CD4-positive, alpha-beta T cell (primary cell): ENCODE measurements at regions not wholly inside any gene's neighbourhood (a gene's known extent, or its start where the extent isn't known, plus 50 kb on each side); places are given as distances from the start of the nearest gene placed in this dataset.

Source experiments
- ATAC-seq: fragments of 200-7000 bp; cut with Tn5 transposase; one replicate; pipeline ENCODE4 v1.10.0; 2022; ENCODE audit warnings: mild to moderate bottlenecking; ENCODE audit not compliant: poor library complexity
- CTCF ChIA-PET: fragments of 350-600 bp; sonication (Branson Sonifier 250); formaldehyde crosslinking; loops from one replicate; lab custom pipeline; 2021; ENCODE audit warnings: antibody characterized with exemption, inconsistent platforms; lab: Charles Lee
- POLR2A ChIA-PET: fragments of 350-600 bp; sonication (Branson Sonifier 250); formaldehyde crosslinking; loops from one replicate; lab custom pipeline; 2021; ENCODE audit warnings: antibody characterized with exemption, inconsistent platforms; lab: Charles Lee
- DNase-seq, 14 experiments: peaks; one replicate each; pipeline ENCODE4 v3.0.0-alpha.2; 2013 to 2020; ENCODE audit warnings: mixed read lengths in 2 of 14
- H3K27ac ChIP-seq, 2 donors: one replicate each; pipeline versions ENCODE4 v1.5.1 to v1.7.0; 2013; ENCODE audit warnings: low read length in 2 of 2, low read depth in 1 of 2, mild to moderate bottlenecking in 1 of 2
- H3K27me3 ChIP-seq, 2 experiments: 1 replicate in 1 of 2; 2 replicates in 1 of 2; pipeline versions ENCODE4 v1.6.1 to v1.7.0; 2013; ENCODE audit warnings: low read length in 2 of 2, control low read depth in 1 of 2, mild to moderate bottlenecking in 1 of 2, moderate library complexity in 1 of 2; ENCODE audit not compliant: insufficient read depth in 2 of 2, control insufficient read depth in 1 of 2
- H3K36me3 ChIP-seq: one replicate; pipeline ENCODE4 v1.6.1; 2013; ENCODE audit warnings: low read length, control low read depth; ENCODE audit not compliant: insufficient read depth
- H3K4me1 ChIP-seq: one replicate; pipeline ENCODE4 v1.6.1; 2013; ENCODE audit warnings: low read length, control low read depth; ENCODE audit not compliant: insufficient read depth
- H3K4me3 ChIP-seq: one replicate; pipeline ENCODE4 v1.5.1; 2013; ENCODE audit warnings: mild to moderate bottlenecking, low read length, moderate library complexity
- H3K9me3 ChIP-seq, 2 experiments: 1 replicate in 1 of 2; 2 replicates in 1 of 2; pipeline versions ENCODE4 v1.6.1 to v1.7.0; 2013; ENCODE audit warnings: low read length in 2 of 2, mild to moderate bottlenecking in 2 of 2, control low read depth in 1 of 2, moderate library complexity in 1 of 2; ENCODE audit not compliant: control insufficient read depth in 1 of 2, insufficient read depth in 1 of 2
- H3K27ac Mint-ChIP-seq: one replicate; pipeline ENCODE4 v1.8.0; 2020; ENCODE audit warnings: mixed read lengths
- H3K27me3 Mint-ChIP-seq: one replicate; pipeline ENCODE4 v1.8.0; 2021; ENCODE audit warnings: mixed read lengths
- H3K36me3 Mint-ChIP-seq: one replicate; pipeline ENCODE4 v1.8.0; 2021; ENCODE audit warnings: low read depth, mixed read lengths
- H3K4me1 Mint-ChIP-seq: one replicate; pipeline ENCODE4 v1.8.0; 2021; ENCODE audit warnings: low read depth, mixed read lengths
- H3K4me3 Mint-ChIP-seq: one replicate; pipeline ENCODE4 v1.8.0; 2020; ENCODE audit warnings: mild to moderate bottlenecking, mixed read lengths
- H3K9me3 Mint-ChIP-seq: one replicate; pipeline ENCODE4 v1.8.0; 2020; ENCODE audit warnings: mixed read lengths
- CTCF ChIP-seq: fragments of 200-600 bp; IDR thresholded peaks from one replicate; pipeline ENCODE4 v1.8.0; 2022; ENCODE audit warnings: antibody characterized with exemption, mild to moderate bottlenecking
- intact Hi-C, 2 experiments: fragments of 100-400 bp; cut with DNase I in 1 of 2; cut with micrococcal nuclease in 1 of 2; formaldehyde crosslinking; loops; one replicate each; pipeline versions ENCODE4 v1.15.1 to v1.9.0; 2023 to 2025; cut with DNase I, micrococcal nuclease

- no peaks in the 10 kb centered on the region for H3K4me1 Mint-ChIP-seq
- Histone ChIP-seq H3K27ac (no peak overlapping the region), H3K4me3 (no peak overlapping the region), H3K36me3 (no peaks in the 10 kb centered on the region), H3K27me3 (no peaks in the 10 kb centered on the region), H3K9me3 (peaks cover 0 to 3% of the 10 kb centered on the region in 2 experiments), H3K4me1 (no peaks in the 10 kb centered on the region)
- POLR2A ChIA-PET, result no interaction called here
- H3K36me3 Mint-ChIP-seq, result no peaks in the 10 kb centered on the region
- no peak overlapping the region for H3K27ac Mint-ChIP-seq
- ATAC-seq (no peak), DNase-seq (no peak)
- no peaks in the 10 kb centered on the region for H3K27me3 Mint-ChIP-seq
- intact Hi-C loops, result no loop called here
- no peak overlapping the region for H3K4me3 Mint-ChIP-seq
- no peak for TF ChIP-seq CTCF
- CTCF ChIA-PET, result no interaction called here
- peaks cover 5% of the 10 kb centered on the region for H3K9me3 Mint-ChIP-seq
These were observed 1169.3 kb upstream of the DDX18 start for GRCh38 chr2:116645155-116645554.

- DNase-seq, result no peak
- H3K36me3 Mint-ChIP-seq, result no peaks in the 10 kb centered on the region
- Histone ChIP-seq H3K27ac (no peak overlapping the region), H3K9me3 (peaks cover 0 to 6% of the 10 kb centered on the region in 2 experiments), H3K27me3 (no peaks in the 10 kb centered on the region), H3K4me1 (no peaks in the 10 kb centered on the region), H3K36me3 (no peaks in the 10 kb centered on the region), H3K4me3 (no peak overlapping the region)
- no peaks in the 10 kb centered on the region for H3K4me1 Mint-ChIP-seq
- intact Hi-C loops, result no loop called here
- ChIA-PET POLR2A (no interaction called here), CTCF (no interaction called here)
- ATAC-seq, result no peak
- no peak overlapping the region for H3K27ac Mint-ChIP-seq
- H3K4me3 Mint-ChIP-seq, result no peak overlapping the region
- TF ChIP-seq CTCF, result no peak
- H3K27me3 Mint-ChIP-seq, result no peaks in the 10 kb centered on the region
- H3K9me3 Mint-ChIP-seq, result peaks cover 14% of the 10 kb centered on the region
These were observed 1145.8 kb upstream of the DDX18 start for GRCh38 chr2:116668691-116669090.

DNA sequence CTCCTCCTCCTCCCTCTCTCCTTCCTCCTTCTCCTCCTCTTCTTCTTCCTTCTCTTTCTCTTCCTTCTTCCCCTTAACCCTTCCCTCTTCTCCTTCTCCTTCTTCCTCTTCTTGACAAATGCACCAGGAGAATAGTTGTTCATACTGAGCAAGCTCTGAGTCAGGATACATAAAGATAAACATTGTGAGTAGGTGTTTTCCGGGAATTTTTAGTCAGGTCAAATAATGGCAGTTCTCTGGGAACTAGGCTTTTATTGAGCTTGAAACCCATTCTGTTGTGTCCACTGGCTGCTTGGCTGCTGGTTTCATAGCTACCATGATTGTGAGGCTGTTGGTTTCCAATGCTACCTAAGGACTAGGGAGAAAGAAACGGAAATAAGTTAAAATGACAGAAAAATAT is 1144.7 kb upstream of the DDX18 start:
- H3K9me3 ChIP-seq, result peaks cover 0 to 6% of the 10 kb centered on the region in 2 experiments
- H3K9me3 Mint-ChIP-seq, result peaks cover 9% of the 10 kb centered on the region
- no peaks in the 10 kb centered on the region for H3K27me3 Mint-ChIP-seq
- no peak overlapping the region for H3K4me3 Mint-ChIP-seq
- DNase-seq, result no peak
- H3K36me3 Mint-ChIP-seq, result no peaks in the 10 kb centered on the region
- H3K4me3 ChIP-seq, result no peak overlapping the region
- intact Hi-C loops, result no loop called here
- ChIA-PET CTCF (no interaction called here), POLR2A (no interaction called here)
- no peak overlapping the region for H3K27ac Mint-ChIP-seq
- no peaks in the 10 kb centered on the region for H3K4me1 ChIP-seq
- no peak for ATAC-seq
- H3K36me3 ChIP-seq, result no peaks in the 10 kb centered on the region
- H3K27ac ChIP-seq, result no peak overlapping the region
- H3K27me3 ChIP-seq, result no peaks in the 10 kb centered on the region
- H3K4me1 Mint-ChIP-seq, result no peaks in the 10 kb centered on the region
- no peak for TF ChIP-seq CTCF
